ENCODE measurements at regions not wholly inside any gene's neighbourhood (a gene's known extent, or its start where the extent isn't known, plus 50 kb on each side); places are given as distances from the start of the nearest gene placed in this dataset.

DNA sequence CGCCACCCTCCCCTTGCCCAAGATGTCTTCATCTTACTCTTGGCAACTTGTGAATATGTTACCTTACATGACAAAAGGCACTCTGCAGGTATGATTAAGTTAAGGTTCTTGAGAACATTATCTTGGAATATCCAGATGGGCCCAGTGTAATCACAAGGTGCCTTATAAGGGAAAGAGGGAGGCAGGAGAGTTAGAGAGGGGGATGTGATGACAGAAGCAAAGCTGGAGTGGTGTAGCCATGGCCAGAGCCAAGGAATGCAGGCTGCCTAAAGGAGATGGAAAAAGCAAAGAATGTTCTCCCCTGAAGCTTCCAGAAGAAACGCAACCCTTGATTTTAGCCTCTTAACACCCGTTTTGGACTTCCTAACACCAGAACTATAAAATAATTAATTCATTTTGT is 318.0 kb downstream of the C7orf25 start:
- Histone ChIP-seq H3K9me3 (ENCODE audit: insufficient read depth, low read length) (no peaks in the 10 kb centered on the region), H3K9ac (ENCODE audit: low read length) (no peak overlapping the region), H3K36me3 (ENCODE audit: low read length) (no peaks in the 10 kb centered on the region), H3K27ac (ENCODE audit: low read depth, low read length) (no peak overlapping the region), H3F3A (ENCODE audit: insufficient read depth) (no peaks in the 10 kb centered on the region), H3K9me2 (replicated peaks; ENCODE audit: insufficient read depth, low read length) (no peaks in the 10 kb centered on the region), H3K27me3 (ENCODE audit: low read length) (no peaks in the 10 kb centered on the region), H4K20me1 (ENCODE audit: low read depth, low read length) (no peaks in the 10 kb centered on the region), H2AFZ (ENCODE audit: low read depth, low read length, severe bottlenecking) (no peak overlapping the region), H3K4me3 (ENCODE audit: insufficient read depth, low read length, poor library complexity, severe bottlenecking) (no peak overlapping the region), H3K4me2 (ENCODE audit: low read depth, low read length, poor library complexity, severe bottlenecking) (no peak overlapping the region), H3K79me2 (ENCODE audit: insufficient read depth, low read length) (no peaks in the 10 kb centered on the region)
- TF ChIP-seq, protein P1, sequence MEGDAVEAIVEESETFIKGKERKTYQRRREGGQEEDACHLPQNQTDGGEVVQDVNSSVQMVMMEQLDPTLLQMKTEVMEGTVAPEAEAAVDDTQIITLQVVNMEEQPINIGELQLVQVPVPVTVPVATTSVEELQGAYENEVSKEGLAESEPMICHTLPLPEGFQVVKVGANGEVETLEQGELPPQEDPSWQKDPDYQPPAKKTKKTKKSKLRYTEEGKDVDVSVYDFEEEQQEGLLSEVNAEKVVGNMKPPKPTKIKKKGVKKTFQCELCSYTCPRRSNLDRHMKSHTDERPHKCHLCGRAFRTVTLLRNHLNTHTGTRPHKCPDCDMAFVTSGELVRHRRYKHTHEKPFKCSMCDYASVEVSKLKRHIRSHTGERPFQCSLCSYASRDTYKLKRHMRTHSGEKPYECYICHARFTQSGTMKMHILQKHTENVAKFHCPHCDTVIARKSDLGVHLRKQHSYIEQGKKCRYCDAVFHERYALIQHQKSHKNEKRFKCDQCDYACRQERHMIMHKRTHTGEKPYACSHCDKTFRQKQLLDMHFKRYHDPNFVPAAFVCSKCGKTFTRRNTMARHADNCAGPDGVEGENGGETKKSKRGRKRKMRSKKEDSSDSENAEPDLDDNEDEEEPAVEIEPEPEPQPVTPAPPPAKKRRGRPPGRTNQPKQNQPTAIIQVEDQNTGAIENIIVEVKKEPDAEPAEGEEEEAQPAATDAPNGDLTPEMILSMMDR (IDR thresholded peaks at IDR 0.05; ENCODE audit: insufficient read depth, low read length, poor library complexity, severe bottlenecking) = no peak
- TF ChIP-seq EZH2phosphoT487 (conservative IDR thresholded peaks at IDR 0.05; ENCODE audit: low read length) = no peak

DNA sequence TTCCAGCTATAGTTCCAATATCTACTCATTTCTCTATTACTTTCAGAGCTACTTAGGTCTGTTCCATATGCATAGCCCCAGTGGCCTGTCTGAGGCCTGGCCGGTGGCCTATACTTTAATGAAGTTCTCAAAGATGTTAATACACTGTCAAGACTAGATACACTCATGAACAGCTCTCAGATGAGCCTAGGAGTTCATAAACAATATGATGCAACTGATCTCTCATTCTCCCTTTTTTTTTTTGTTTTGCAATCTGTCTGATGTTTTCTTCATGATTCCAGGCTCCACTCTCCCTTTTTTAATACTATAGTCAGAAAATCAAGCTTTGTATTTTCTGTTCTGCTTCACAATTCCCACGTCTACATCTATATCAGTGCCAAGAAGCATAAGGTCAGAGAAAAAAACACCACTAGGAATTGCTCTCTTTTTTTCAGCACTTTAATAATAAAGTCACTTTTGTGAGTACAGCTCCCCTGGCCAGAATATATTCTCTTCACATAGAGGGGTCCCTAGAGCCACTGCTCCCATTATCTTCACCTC is 321.0 kb downstream of the C7orf25 start:
- no peak for TF ChIP-seq EZH2phosphoT487 (conservative IDR thresholded peaks at IDR 0.05; ENCODE audit: low read length)
- TF ChIP-seq, protein P1 (IDR thresholded peaks at IDR 0.05; ENCODE audit: insufficient read depth, low read length, poor library complexity, severe bottlenecking) = no peak
- Histone ChIP-seq H3K9me3 (ENCODE audit: insufficient read depth, low read length) (0 out of 2 replicates have a peak, but pooled peaks cover 5% of the 10 kb centered on the region), H3K9me2 (replicated peaks; ENCODE audit: insufficient read depth, low read length) (0 out of 2 replicates have a peak, but pooled peaks cover 5% of the 10 kb centered on the region), H3K4me3 (ENCODE audit: insufficient read depth, low read length, poor library complexity, severe bottlenecking) (no peak overlapping the region), H3K9ac (ENCODE audit: low read length) (no peak overlapping the region), H3K27me3 (ENCODE audit: low read length) (no peaks in the 10 kb centered on the region), H3F3A (ENCODE audit: insufficient read depth) (no peaks in the 10 kb centered on the region), H2AFZ (ENCODE audit: low read depth, low read length, severe bottlenecking) (no peak overlapping the region), H3K27ac (ENCODE audit: low read depth, low read length) (no peak overlapping the region), H3K4me2 (ENCODE audit: low read depth, low read length, poor library complexity, severe bottlenecking) (no peak overlapping the region), H3K36me3 (ENCODE audit: low read length) (no peaks in the 10 kb centered on the region), H3K79me2 (ENCODE audit: insufficient read depth, low read length) (no peaks in the 10 kb centered on the region), H4K20me1 (ENCODE audit: low read depth, low read length) (no peaks in the 10 kb centered on the region)

DNA sequence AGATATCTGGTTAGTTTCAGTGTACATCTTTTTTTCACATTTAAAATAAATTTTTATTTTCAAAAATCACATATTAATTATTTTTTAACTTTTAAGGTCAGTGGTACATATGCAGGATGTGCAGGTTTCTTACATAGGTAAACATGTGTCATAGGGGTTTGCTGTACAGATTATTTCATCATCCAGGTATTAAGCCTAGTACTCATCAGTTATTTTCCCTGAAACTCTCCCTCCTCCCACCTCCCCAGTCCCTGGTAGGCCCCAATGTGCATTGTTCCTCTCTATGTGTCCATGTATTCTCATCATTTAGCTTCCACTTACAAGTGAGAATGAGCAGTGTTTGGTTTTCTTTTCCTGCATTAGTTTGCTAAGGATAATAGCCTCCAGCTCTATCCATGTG is 323.0 kb downstream of the C7orf25 start:
- 0 out of 2 replicates have a peak, but pooled peaks cover 5% of the 10 kb centered on the region for H3K9me3 ChIP-seq (ENCODE audit: insufficient read depth, low read length)
- H3K4me3 ChIP-seq (ENCODE audit: insufficient read depth, low read length, poor library complexity, severe bottlenecking) = no peak overlapping the region
- H3K9me2 ChIP-seq (replicated peaks; ENCODE audit: insufficient read depth, low read length) = 0 out of 2 replicates have a peak, but pooled peaks cover 5% of the 10 kb centered on the region
- no peaks in the 10 kb centered on the region for H3F3A ChIP-seq (ENCODE audit: insufficient read depth)
- H2AFZ ChIP-seq (ENCODE audit: low read depth, low read length, severe bottlenecking) = no peak overlapping the region
- no peak overlapping the region for H3K4me2 ChIP-seq (ENCODE audit: low read depth, low read length, poor library complexity, severe bottlenecking)
- H4K20me1 ChIP-seq (ENCODE audit: low read depth, low read length) = no peaks in the 10 kb centered on the region
- no peaks in the 10 kb centered on the region for H3K36me3 ChIP-seq (ENCODE audit: low read length)
- no peaks in the 10 kb centered on the region for H3K27me3 ChIP-seq (ENCODE audit: low read length)
- H3K27ac ChIP-seq (ENCODE audit: low read depth, low read length) = no peak overlapping the region
- no peak overlapping the region for H3K9ac ChIP-seq (ENCODE audit: low read length)
- TF ChIP-seq EZH2phosphoT487 (conservative IDR thresholded peaks at IDR 0.05; ENCODE audit: low read length) = no peak
- TF ChIP-seq, protein P1 (IDR thresholded peaks at IDR 0.05; ENCODE audit: insufficient read depth, low read length, poor library complexity, severe bottlenecking) = no peak
- no peaks in the 10 kb centered on the region for H3K79me2 ChIP-seq (ENCODE audit: insufficient read depth, low read length)

Data from SU-DHL-6 (cell line).